NCI-H146 treated with DMSO at 0.1 percent for 48 hours (cell line): ENCODE measurements at regions not wholly inside any gene's neighbourhood (a gene's known extent, or its start where the extent isn't known, plus 50 kb on each side); places are given as distances from the start of the nearest gene placed in this dataset.

Experiments
- DNase-seq: peaks from one replicate; lab custom pipeline; 2025; ENCODE audit not compliant: unreplicated experiment; lab: John Stamatoyannopoulos, UW

DNA sequence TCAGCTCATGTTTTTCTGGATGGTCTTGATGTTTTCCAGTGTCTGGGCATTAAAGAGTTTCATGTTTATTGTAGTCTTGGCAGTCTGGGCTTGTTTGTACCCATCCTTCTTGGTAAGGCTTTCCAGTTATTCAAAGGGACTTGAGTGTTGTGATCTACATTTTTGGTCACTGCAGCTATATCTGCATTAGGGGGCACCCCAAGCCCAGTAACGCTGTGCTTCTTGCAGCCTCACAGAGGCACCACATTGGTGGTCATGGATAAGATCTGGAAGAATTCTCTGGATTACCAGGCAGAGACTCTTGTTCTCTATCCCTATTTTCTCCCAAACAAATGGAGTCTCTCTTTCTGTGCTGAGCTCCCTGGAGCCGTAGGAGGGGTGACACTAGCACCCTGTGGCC, 451.5 kb upstream of the FAT3 start:
- DNase-seq, result no peak

GRCh38 chr11:91771961-91772360, 452.7 kb upstream of the FAT3 start:
- no peak for DNase-seq

DNA sequence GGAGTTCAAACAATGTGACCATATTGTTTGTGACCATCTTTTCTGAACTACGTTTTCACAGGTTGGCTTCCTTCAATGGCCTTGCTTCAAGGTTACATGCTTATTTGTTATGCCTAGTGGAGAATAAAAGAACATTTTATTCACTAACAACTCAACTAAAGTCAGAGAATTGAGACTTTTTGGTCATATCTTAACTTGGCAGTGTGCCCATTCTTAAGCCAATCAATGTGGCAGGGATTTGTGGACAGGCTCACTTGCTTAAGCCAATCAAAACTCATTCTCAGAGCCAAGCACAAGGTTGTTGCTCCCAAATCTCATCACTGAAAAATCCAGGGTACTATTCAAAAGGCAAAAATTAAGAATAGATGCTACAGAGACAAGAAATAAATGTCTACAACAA, 455.8 kb upstream of the FAT3 start:
- DNase-seq, result no peak

DNA sequence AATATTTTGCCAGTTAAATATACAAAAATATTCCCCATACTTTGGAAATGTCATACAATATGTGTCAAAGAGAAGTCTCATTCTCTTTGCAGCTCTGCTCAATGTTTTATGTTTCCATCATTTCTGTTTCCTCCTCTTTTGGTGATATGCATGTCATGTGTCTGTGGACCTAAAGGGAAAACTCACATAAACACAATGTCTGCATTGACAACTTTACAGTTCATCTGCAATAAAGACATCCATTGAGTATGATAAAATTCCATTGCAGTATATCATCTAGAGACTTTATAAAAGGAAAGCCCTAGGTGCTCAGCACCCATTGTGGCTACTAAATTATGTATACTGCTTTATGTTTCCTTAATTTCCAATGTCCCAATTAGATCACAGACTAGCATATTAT, 461.3 kb upstream of the FAT3 start:
- no peak for DNase-seq

DNA sequence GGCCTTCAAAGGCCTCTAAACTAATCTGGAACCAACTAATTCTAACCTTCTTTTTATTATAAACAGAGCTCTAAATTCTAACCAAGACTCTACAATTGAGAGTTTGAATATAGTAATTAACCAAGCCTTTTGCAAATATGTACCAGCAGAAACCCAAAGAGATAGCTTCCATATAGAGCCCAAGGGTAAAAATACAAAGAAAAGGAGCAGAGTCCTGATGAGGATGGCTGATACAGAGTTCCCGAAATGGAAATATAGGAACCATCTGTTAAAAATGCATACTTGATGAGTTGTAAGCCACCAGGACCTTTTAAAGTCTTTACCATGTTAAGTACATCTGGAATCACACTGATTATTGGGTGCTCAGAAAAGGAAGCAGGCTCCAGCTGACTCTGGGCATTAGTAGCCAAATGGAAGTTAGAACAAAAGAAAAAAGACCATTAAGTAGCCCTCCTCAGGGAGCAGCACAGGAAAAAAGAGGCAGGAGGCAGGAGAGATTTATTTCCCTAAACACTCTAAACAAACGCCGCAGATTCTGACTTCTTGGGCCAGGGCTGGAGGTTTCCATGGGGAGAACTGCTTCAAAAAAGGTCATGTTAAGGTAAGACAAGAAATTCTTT, 463.1 kb upstream of the FAT3 start:
- DNase-seq, result no peak

DNA sequence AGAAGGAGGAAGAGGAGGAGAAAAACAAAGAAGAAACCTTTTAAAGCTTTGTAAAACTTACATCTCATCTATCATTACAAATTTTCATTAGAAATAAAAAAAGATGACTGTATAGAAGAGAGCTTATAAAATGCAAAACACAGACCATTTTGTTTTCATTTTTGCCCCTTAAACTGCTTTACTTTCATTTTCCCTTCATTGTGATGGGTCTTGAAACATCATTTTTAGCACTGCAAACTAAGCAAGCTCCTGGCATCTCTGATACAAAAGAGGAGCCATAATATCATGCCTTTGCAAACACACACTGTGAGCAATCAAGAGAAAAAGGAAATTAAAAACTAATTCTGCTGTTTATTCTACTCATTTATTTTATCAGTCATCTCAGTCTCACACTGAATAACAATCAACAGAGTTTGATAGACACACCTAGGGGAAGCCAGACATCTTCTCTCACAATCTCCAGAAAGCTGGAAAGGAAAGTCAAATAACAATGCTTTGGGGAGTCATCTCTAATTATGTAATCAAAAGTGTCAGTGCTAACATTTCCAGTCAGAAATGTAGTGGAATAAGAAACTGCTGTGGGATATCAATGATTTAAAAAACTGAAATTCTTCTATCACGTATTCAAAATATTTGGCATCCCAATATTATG, 467.7 kb upstream of the FAT3 start:
- DNase-seq, result no peak

DNA sequence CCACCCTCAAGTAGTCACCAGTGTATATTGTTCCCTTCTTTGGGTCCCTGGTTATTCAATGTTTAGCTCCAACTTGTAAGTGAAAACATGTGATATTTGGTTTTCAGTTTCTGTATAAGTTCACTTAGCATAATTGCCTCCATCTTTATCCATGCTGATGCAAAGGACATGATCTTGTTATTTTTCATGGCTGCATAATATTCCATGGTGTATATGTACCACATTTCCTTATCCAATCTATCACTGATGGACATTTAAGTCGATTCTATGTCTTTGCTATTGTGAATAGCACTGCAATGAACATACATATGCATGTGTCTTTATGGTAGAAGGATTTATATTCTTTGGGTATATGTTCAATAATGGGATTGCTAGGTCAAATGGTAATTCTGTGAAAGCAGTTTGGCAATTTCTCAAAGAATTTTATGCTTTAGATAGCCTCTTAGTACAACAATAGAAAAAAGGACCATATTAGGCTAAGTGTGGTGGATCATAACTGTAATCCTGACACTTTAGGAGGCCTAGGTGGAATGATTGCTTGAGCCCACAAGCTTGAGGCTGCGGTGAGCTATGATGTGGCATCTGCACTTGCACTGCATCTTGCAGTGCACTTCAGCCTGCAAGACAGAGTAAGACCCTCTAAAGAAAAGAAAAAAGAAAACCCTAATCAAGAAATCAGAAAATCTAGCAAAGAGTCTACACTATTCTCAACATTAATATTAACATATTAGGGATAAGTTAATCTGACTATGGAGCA, 468.5 kb upstream of the FAT3 start:
- DNase-seq, result no peak

DNA sequence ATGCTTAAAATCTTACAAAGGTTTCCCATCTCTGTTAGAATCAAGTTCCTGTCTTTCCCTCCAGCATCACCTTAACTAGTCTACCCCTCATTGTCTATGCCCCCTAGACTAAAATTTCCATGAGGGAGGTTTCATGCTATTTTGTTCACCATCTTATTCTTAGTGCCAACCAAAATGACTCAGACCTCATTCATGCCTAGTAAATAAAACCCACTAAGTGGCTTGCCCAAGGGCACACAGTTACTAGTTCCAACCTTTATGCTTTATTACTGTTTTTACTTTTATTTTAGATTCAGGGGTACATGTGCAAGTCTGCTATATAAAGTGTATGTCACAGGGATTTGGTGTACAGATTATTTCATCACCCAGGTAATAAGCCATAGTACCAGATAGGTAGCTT, 469.1 kb upstream of the FAT3 start:
- DNase-seq, result no peak

DNA sequence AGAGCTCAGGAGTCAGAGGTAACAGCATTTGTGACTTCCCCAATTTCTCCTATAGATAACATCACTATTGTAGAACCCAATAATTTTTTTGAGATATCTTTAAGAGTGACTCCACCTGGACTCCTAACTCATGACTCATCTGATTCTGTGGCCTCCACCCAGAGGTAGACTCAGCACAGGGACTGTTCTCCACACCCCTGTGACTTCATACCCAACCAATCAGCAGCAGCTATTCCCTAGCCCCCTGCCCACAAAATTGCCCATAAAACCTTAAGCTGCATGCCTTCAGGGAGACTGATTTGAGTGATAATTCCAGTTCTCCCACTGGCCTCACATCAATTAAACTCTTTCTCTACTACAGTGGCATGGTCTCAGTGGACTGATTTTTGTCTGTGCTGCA, 475.4 kb upstream of the FAT3 start:
- no peak for DNase-seq

- DNase-seq, result no peak
Observed at GRCh38 chr11:91742155-91742554, 482.5 kb upstream of the FAT3 start.

- no peak for DNase-seq
Observed at GRCh38 chr11:91731051-91731450, 493.6 kb upstream of the FAT3 start.

- no peak for DNase-seq
Observed at GRCh38 chr11:91730620-91731019, 494.0 kb upstream of the FAT3 start.

- DNase-seq, result no peak
Observed at GRCh38 chr11:91730057-91730456, 494.6 kb upstream of the FAT3 start.

DNA sequence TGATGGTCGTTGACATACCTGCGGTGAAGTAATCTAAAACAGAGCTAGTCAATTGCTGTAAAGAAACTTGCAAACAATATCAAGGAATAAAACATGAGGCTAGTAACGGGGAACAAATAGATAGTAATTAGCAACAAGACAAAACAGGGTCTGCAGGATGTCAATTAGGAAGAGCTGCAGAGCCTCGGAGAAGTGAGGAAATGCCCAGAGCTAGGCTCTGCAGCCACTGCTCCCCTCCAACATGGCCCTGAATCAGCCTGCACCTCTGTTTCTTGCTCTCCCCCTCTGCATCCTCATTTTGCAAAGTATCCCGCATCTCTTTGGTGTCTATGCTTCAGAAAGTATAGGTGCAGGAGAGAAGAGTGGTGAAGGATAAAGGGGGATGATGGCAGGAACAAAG, 507.4 kb upstream of the FAT3 start:
- DNase-seq, result no peak

DNA sequence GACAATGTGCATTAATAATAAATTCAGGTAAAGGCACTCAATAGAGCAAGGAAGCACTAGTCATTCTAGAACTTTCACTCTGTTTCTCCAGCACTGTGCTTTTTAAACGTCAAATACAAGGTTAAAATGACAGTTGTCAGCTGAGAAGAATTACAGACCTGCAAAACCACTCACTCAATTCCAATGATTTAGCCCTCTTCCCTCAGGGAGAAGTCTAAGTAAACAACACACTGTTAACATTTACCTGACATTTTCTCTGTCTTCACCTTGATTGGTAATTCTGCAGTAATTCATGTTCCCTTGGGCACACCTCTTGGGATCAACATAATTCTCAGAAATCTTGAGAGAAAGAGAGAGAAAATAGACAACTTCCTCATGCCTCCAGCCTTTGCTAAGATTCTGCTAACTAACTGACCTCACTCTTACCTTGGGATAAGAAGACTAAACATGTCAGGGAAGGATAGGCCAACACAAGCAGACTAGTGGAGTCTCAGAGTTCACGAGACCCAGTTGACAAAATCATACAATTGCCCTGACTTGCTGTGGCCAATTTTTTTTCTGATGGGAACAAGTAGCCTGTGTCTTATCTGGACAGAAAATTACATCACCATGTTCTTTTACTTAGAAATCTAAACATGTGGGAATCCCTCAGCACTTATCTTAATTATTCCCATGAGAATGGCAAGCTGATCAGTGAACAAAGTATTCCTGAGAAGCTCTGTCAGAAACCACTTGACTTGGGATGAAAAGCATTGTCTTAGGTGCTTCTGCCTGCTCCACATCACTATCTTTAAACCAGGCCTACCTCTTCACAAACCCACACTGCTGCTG, 516.8 kb upstream of the FAT3 start:
- DNase-seq, result no peak

DNA sequence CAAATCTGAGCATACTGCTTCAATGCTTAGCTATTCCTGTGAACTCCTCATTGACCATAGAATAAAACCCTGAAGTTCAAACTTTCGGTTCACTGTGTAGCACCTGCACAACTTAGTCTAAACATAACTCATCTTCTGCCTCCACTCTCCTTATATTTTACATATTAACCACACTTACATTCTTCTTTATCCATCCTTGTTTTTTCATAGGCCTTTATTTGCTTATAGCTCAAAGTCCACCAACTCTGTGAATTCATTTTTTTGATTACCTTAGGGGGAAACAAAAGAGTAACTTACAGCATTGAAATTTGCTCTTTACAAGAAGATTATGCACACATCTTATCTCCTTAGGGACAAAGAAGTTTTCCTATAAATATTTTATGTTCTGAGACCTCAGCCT, 521.6 kb upstream of the FAT3 start:
- no peak for DNase-seq

GRCh38 chr11:91700854-91701253, 523.8 kb upstream of the FAT3 start:
- no peak for DNase-seq

- DNase-seq, result no peak
Observed at GRCh38 chr11:91698845-91699244, 525.8 kb upstream of the FAT3 start.

GRCh38 chr11:91694331-91694730, 530.3 kb upstream of the FAT3 start:
- no peak for DNase-seq

GRCh38 chr11:91691872-91692271, 532.7 kb upstream of the FAT3 start:
- DNase-seq, result no peak

GRCh38 chr11:91688672-91689071, 535.9 kb upstream of the FAT3 start:
- no peak for DNase-seq

GRCh38 chr11:91686700-91687099, 537.9 kb upstream of the FAT3 start:
- DNase-seq, result peak; percentile 11
